ENCODE measurements at regions not wholly inside any gene's neighbourhood (a gene's known extent, or its start where the extent isn't known, plus 50 kb on each side); places are given as distances from the start of the nearest gene placed in this dataset.

DNA sequence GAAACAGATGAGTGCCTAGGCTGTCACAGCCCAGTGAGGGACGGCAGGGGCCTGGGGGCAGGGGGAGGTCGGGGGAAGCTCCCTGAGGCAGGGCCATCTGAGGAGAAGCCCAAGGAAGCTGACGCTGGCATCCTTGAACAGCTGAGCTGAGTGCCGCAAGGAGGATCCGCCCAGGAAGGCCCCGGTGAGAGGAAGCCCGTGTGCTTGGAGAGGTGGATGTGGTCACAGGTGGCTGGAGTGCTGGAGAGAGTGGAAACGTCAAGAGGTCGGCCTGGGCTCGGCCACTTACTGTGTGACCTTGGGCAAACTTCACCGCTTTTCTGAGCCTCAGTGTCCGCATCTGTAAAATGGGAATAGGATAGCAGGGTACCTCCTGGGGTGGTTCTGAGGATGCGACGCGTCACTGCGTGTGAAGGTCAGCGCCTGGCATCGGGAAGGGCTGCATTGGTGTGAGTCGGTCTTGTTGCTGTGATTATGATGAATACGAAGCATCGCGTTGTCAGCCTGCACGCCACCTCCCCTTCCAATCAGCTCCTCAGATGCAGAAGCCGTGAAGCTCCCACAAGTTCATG is 116.1 kb upstream of the PTPN1 start:
- no peak for TF ChIP-seq ZFX (IDR thresholded peaks at IDR 0.05)
- TF ChIP-seq, protein P1, sequence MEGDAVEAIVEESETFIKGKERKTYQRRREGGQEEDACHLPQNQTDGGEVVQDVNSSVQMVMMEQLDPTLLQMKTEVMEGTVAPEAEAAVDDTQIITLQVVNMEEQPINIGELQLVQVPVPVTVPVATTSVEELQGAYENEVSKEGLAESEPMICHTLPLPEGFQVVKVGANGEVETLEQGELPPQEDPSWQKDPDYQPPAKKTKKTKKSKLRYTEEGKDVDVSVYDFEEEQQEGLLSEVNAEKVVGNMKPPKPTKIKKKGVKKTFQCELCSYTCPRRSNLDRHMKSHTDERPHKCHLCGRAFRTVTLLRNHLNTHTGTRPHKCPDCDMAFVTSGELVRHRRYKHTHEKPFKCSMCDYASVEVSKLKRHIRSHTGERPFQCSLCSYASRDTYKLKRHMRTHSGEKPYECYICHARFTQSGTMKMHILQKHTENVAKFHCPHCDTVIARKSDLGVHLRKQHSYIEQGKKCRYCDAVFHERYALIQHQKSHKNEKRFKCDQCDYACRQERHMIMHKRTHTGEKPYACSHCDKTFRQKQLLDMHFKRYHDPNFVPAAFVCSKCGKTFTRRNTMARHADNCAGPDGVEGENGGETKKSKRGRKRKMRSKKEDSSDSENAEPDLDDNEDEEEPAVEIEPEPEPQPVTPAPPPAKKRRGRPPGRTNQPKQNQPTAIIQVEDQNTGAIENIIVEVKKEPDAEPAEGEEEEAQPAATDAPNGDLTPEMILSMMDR (conservative IDR thresholded peaks at IDR 0.05) = no peak
- H3K27ac ChIP-seq = no peak overlapping the region

DNA sequence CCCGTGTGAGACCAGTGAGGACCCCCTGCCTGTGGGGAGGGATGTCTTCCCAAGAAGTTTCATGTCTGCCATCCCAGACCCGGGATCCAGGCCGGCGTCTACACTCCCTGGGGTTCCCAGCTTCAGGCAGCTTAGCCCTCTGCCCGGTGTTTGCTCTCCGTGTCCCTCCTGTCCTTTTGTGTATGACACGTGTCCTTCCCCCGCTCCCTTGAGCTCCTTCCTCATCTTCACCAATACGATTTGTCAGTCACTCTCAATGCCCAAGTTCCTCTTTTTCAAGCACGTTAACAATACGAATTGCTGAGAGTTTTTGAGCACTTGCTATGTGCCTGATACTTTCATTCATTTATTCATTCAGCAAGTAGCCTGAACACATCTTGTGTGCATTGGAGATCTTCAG is 115.6 kb upstream of the PTPN1 start:
- H3K27ac ChIP-seq = no peak overlapping the region
- TF ChIP-seq ZFX (IDR thresholded peaks at IDR 0.05) = no peak
- TF ChIP-seq, protein P1 (conservative IDR thresholded peaks at IDR 0.05) = no peak

DNA sequence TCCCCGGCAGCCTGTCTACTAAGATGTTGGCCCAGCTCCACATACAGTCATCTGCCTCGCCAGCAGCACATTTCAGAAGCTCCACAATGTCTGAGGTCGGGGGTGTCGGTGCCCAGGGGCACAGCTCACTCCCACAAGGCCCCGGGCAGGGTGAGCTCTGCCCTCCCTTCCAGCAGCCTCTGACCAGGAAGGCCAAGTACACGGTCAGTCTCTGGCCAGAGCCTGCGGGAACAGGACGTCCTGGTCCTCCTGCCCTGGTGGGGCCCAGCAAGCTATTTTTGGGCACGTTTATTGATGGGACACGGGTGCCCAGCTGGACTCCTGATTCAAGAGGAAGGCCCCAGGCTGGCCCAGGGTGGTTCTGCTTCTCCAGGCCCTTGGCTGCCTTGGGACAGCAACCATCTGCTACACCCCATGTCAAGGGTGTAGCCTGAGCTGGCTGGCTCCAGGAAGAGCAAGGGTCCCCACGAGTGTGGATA is 114.9 kb upstream of the PTPN1 start:
- H3K27ac ChIP-seq = no peak overlapping the region
- TF ChIP-seq ZFX (IDR thresholded peaks at IDR 0.05) = no peak
- TF ChIP-seq, protein P1 (conservative IDR thresholded peaks at IDR 0.05) = no peak

DNA sequence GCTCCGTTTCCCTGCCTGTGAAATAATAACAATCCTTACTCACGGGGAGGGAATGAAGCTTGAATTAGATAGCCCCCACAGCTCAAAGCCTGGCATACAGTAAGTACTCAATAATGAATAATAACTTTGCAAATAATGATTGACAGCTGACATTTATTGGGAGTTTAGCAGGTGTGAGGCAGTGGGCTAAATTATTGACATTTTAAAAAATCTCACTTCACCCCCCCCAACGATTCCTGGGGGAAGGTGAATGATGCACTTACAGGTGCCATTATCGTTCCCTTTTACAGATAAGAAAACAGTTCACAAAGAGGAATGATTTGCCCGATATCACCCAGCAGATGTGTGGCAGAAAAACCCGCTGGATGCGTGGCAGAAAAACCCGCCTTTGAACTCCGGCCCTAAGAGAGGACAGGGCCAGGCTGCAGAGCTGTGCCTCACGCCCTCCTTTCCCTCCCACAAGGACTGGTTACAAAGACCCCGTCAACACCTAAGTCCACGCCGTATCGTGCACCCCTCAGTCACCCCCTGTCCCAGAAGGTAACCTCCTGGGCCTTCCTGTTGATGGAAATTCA is 114.2 kb upstream of the PTPN1 start:
- TF ChIP-seq, protein P1 (conservative IDR thresholded peaks at IDR 0.05) = no peak
- TF ChIP-seq ZFX (IDR thresholded peaks at IDR 0.05) = no peak
- H3K27ac ChIP-seq = no peak overlapping the region

GRCh38 chr20:50396623-50397022 is 113.6 kb upstream of the PTPN1 start:
- TF ChIP-seq ZFX (IDR thresholded peaks at IDR 0.05) = no peak
- TF ChIP-seq, protein P1 (conservative IDR thresholded peaks at IDR 0.05) = no peak
- no peak overlapping the region for H3K27ac ChIP-seq

- TF ChIP-seq, protein P1 (conservative IDR thresholded peaks at IDR 0.05) = no peak
- no peak for TF ChIP-seq ZFX (IDR thresholded peaks at IDR 0.05)
- no peak overlapping the region for H3K27ac ChIP-seq
Measured at GRCh38 chr20:50397058-50397457, 113.1 kb upstream of the PTPN1 start.

GRCh38 chr20:50398064-50398463 is 112.1 kb upstream of the PTPN1 start:
- H3K27ac ChIP-seq = no peak overlapping the region
- TF ChIP-seq, protein P1 (conservative IDR thresholded peaks at IDR 0.05) = no peak
- no peak for TF ChIP-seq ZFX (IDR thresholded peaks at IDR 0.05)
